AG09319 (cell line): ENCODE measurements at regions not wholly inside any gene's neighbourhood (a gene's known extent, or its start where the extent isn't known, plus 50 kb on each side); places are given as distances from the start of the nearest gene placed in this dataset.

Source experiments
- DNase-seq: peaks from one replicate; pipeline ENCODE4 v3.0.0-alpha.2; 2010; ENCODE audit warnings: low read depth; ENCODE audit errors: extremely low read depth
- TF ChIP-seq, protein P1 (sequence below): IDR thresholded peaks from 2 replicates; pipeline ENCODE4 v1.5.1; 2011; ENCODE audit warnings: low read depth, mild to moderate bottlenecking, inconsistent platforms, low read length, moderate library complexity

DNA sequence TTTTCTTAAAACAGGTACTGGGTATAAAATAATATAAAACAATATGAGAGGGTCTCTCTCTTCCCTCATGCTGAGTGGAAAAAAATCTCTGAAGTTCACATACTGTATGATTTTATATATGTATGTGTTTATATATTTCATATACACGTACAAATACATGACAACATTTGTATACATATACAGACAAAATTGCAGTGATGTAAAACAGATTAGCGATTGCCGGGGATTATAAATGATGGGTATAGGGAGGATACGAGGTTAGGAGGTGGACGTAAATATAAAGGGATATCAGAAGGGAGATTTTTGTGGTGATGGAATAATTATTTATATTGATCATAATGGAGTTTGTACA lies 194.8 kb upstream of the PRSS16 start:
- DNase-seq, result no peak
- TF ChIP-seq, protein P1, sequence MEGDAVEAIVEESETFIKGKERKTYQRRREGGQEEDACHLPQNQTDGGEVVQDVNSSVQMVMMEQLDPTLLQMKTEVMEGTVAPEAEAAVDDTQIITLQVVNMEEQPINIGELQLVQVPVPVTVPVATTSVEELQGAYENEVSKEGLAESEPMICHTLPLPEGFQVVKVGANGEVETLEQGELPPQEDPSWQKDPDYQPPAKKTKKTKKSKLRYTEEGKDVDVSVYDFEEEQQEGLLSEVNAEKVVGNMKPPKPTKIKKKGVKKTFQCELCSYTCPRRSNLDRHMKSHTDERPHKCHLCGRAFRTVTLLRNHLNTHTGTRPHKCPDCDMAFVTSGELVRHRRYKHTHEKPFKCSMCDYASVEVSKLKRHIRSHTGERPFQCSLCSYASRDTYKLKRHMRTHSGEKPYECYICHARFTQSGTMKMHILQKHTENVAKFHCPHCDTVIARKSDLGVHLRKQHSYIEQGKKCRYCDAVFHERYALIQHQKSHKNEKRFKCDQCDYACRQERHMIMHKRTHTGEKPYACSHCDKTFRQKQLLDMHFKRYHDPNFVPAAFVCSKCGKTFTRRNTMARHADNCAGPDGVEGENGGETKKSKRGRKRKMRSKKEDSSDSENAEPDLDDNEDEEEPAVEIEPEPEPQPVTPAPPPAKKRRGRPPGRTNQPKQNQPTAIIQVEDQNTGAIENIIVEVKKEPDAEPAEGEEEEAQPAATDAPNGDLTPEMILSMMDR, result no peak

GRCh38 chr6:27053738-27054137 lies 193.8 kb upstream of the PRSS16 start:
- TF ChIP-seq, protein P1, result no peak
- DNase-seq, result no peak

DNA sequence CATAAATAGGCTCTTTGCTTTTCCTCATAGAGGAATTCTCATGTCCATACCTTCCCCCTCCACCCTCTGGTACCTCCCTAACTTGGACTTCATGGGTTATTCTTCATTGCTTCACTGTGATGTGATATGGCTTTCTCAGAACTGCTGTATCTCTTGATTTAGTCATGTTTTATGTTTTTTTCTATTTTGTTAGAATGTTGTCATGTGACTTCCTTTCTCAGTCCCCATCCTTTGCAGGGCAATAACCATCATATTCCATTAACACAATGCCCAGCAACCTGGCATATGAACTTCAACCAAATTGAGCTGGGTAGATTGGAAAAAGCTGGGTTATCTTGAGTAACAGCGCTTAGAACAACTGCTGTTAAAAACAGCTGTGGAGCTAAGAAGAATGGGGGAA lies 190.9 kb upstream of the PRSS16 start:
- TF ChIP-seq, protein P1, result no peak
- no peak for DNase-seq

- no peak for DNase-seq
Measured at GRCh38 chr6:27059621-27060425, 187.7 kb upstream of the PRSS16 start.

GRCh38 chr6:27061235-27061993 lies 186.1 kb upstream of the PRSS16 start:
- TF ChIP-seq, protein P1, result no peak
- DNase-seq, result no peak

More at GRCh38 chr6:27059621-27060425, 187.7 kb upstream of the PRSS16 start:
- TF ChIP-seq, protein P1, result no peak

DNA sequence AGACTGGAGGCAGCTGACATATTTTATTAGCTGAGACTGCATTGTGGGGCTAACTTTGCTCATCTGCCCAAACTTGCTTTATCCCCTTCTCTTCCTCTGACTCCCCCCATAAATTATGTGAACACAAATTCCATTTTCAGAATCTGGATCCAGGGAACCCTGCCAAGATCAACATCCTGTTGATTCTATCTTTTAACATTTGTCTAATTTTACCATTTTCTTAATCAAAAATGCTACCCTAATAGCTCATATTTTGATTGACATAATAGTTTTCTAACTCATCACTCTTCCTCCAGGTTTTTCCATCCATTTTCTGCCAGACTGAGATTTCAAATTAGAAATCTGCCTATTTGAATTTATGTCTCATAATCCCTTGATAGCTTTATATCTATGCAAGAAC lies 184.7 kb upstream of the PRSS16 start:
- TF ChIP-seq, protein P1, result no peak
- no peak for DNase-seq

GRCh38 chr6:27065183-27065582 lies 182.3 kb upstream of the PRSS16 start:
- TF ChIP-seq, protein P1, result no peak
- DNase-seq, result no peak
